ENCODE measurements at regions not wholly inside any gene's neighbourhood (a gene's known extent, or its start where the extent isn't known, plus 50 kb on each side); places are given as distances from the start of the nearest gene placed in this dataset.
A peak's percentile ranks its signal among the peaks of the same experiment; 100 is the strongest.

DNA sequence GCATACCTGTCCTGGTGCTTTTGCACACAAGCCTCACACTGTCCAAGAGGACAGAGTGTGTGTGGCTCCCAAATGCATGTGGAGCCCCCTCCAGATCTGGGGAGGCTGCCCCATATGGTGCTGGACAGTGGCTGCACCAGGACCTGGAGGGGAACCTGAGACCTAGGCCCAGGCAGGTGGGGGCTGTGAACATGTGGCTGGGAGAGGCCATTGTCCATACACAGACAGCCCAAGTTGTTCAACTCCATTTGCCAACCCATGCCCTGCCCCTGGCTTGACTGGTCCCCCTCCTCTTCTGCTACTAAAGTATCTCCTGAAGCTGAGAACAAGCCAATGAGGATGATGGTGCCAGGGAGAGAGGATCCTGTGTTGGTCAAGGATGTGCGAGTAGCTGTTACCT lies 94.0 kb downstream of the ING1 start:
- no peak overlapping the region for H3K4me3 ChIP-seq (ENCODE audit: low read depth, low read length)
- TF ChIP-seq, protein P1, sequence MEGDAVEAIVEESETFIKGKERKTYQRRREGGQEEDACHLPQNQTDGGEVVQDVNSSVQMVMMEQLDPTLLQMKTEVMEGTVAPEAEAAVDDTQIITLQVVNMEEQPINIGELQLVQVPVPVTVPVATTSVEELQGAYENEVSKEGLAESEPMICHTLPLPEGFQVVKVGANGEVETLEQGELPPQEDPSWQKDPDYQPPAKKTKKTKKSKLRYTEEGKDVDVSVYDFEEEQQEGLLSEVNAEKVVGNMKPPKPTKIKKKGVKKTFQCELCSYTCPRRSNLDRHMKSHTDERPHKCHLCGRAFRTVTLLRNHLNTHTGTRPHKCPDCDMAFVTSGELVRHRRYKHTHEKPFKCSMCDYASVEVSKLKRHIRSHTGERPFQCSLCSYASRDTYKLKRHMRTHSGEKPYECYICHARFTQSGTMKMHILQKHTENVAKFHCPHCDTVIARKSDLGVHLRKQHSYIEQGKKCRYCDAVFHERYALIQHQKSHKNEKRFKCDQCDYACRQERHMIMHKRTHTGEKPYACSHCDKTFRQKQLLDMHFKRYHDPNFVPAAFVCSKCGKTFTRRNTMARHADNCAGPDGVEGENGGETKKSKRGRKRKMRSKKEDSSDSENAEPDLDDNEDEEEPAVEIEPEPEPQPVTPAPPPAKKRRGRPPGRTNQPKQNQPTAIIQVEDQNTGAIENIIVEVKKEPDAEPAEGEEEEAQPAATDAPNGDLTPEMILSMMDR (IDR thresholded peaks at IDR 0.05; ENCODE audit: low read depth, low read length) = no peak
- in situ Hi-C loops (cut with HindIII; ENCODE audit: low sequenced_read_pairs) = no loop called here
- DNase-seq (ENCODE audit: low read depth, low spot score) = no peak

DNA sequence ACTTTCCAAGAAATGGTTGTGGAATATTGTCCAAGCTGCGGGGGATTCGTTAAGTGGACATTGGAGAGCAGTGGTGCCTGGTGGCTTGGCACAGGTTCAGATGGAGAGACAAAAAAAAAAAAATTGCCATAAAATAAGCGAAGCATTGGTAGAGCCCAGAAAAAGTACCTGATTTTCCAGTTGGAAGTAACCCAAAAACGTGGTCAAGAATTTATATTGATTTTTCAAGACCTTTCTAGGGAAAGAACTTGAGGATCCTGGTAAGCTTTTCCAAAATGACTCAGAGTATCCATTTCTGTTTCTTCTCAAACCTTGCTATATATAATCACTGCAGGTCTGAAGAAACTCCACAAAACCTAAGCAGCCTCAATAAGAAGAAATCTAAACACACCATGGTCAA lies 94.6 kb downstream of the ING1 start:
- TF ChIP-seq, protein P1 (IDR thresholded peaks at IDR 0.05; ENCODE audit: low read depth, low read length) = no peak
- H3K4me3 ChIP-seq (ENCODE audit: low read depth, low read length) = no peak overlapping the region
- no peak for DNase-seq (ENCODE audit: low read depth, low spot score)
- in situ Hi-C loops (cut with HindIII; ENCODE audit: low sequenced_read_pairs) = no loop called here

DNA sequence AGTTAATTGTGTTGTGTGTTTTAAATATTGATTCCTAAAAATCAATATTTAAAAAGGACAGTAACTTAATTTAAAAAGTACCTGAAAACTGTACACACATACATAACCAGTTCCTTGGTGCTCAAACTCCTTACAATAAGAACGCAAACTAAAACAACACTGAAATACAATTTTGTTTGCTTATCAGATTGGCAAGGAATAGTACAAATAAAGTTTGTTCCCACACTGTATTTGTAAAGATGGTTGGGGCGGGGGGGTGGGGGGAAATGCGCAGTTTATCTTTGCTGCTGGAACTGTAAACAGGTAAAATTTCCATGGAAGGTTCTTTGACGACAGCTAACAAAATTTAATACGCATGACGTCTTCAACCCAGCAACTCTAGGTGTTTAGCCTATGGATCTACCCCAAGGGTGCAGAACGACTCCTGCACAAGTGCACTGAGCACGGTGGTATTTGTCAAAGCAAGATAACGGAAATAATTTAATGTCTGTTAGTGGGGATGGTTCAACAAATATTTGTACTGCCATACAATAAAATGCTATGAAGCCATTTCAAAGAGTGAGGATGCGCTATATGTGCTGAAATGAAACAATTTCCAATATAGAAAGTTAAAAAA lies 96.5 kb downstream of the ING1 start:
- TF ChIP-seq, protein P1 (IDR thresholded peaks at IDR 0.05; ENCODE audit: low read depth, low read length) = no peak
- in situ Hi-C loops (cut with HindIII; ENCODE audit: low sequenced_read_pairs) = no loop called here
- no peak overlapping the region for H3K4me3 ChIP-seq (ENCODE audit: low read depth, low read length)
- no peak for DNase-seq (ENCODE audit: low read depth, low spot score)

DNA sequence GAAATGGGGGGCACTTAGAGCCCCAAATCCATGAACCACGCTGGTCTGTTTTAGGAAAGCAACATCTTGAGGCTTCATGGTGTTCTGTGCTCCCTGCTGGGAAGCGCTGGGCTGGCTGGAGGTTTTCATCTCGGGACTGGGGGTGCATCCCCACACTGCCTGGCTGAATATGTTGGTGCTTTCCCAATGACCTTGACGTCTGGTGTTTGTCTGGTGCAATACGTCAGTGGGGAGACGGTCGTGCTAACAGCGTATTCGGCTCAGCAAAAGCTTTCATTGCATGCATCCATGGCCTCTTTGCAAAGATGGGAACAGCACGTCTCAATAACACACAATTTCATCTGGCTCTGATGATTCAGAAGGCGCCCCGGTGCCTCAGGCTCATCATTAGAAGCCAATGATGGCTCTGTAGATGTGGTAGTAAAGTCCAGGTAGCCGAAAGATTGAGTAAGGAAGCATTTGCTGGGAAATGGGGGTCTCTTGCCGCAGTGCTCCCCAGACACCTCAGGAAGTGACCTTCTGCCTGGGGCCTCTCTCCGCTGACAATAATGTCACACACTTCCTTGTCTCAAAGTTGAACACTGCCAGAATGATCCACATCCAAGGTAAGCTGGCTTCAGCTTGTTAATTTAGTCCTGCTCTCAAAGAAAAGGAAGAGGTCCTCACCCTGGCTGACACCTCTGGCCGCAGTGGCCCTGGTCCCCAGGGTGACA lies 97.7 kb downstream of the ING1 start:
- no peak overlapping the region for H3K4me3 ChIP-seq (ENCODE audit: low read depth, low read length)
- TF ChIP-seq, protein P1 (IDR thresholded peaks at IDR 0.05; ENCODE audit: low read depth, low read length) = no peak
- DNase-seq (ENCODE audit: low read depth, low spot score) = no peak
- in situ Hi-C loops (cut with HindIII; ENCODE audit: low sequenced_read_pairs) = no loop called here

GRCh38 chr13:110811771-110812120 lies 98.2 kb downstream of the ING1 start:
- no peak overlapping the region for H3K4me3 ChIP-seq (ENCODE audit: low read depth, low read length)

GRCh38 chr13:110812121-110812868 lies 98.8 kb downstream of the ING1 start:
- TF ChIP-seq, protein P1 (IDR thresholded peaks at IDR 0.05; ENCODE audit: low read depth, low read length) = peak; percentile 20
- in situ Hi-C loops (cut with HindIII; ENCODE audit: low sequenced_read_pairs) = no loop called here
- DNase-seq (ENCODE audit: low read depth, low spot score) = peak; percentile 11
- H3K4me3 ChIP-seq (ENCODE audit: low read depth, low read length) = peak overlapping the region; percentile 24

More at GRCh38 chr13:110811771-110812120, 98.2 kb downstream of the ING1 start:
- no peak for DNase-seq (ENCODE audit: low read depth, low spot score)
- TF ChIP-seq, protein P1 (IDR thresholded peaks at IDR 0.05; ENCODE audit: low read depth, low read length) = no peak
- in situ Hi-C loops (cut with HindIII; ENCODE audit: low sequenced_read_pairs) = no loop called here
